ENCODE measurements at regions not wholly inside any gene's neighbourhood (a gene's known extent, or its start where the extent isn't known, plus 50 kb on each side); places are given as distances from the start of the nearest gene placed in this dataset.

GRCh38 chr20:20896606-20897005 is 184.2 kb upstream of the RALGAPA2 start:
- TF ChIP-seq POLR2AphosphoS5 (IDR thresholded peaks at IDR 0.05; ENCODE audit: low read depth, low read length) (no peak), TAF1 (IDR thresholded peaks at IDR 0.05; ENCODE audit: borderline replicate concordance, insufficient read depth, low read length) (no peak), SIN3A (IDR thresholded peaks at IDR 0.05; ENCODE audit: borderline replicate concordance, insufficient read depth, low read length) (no peak)
- TF ChIP-seq, protein P1, sequence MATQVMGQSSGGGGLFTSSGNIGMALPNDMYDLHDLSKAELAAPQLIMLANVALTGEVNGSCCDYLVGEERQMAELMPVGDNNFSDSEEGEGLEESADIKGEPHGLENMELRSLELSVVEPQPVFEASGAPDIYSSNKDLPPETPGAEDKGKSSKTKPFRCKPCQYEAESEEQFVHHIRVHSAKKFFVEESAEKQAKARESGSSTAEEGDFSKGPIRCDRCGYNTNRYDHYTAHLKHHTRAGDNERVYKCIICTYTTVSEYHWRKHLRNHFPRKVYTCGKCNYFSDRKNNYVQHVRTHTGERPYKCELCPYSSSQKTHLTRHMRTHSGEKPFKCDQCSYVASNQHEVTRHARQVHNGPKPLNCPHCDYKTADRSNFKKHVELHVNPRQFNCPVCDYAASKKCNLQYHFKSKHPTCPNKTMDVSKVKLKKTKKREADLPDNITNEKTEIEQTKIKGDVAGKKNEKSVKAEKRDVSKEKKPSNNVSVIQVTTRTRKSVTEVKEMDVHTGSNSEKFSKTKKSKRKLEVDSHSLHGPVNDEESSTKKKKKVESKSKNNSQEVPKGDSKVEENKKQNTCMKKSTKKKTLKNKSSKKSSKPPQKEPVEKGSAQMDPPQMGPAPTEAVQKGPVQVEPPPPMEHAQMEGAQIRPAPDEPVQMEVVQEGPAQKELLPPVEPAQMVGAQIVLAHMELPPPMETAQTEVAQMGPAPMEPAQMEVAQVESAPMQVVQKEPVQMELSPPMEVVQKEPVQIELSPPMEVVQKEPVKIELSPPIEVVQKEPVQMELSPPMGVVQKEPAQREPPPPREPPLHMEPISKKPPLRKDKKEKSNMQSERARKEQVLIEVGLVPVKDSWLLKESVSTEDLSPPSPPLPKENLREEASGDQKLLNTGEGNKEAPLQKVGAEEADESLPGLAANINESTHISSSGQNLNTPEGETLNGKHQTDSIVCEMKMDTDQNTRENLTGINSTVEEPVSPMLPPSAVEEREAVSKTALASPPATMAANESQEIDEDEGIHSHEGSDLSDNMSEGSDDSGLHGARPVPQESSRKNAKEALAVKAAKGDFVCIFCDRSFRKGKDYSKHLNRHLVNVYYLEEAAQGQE (IDR thresholded peaks at IDR 0.05; ENCODE audit: insufficient read depth in 1 of 2, low read depth in 2 of 2, low read length in 2 of 2): no peak
